ENCODE measurements at regions not wholly inside any gene's neighbourhood (a gene's known extent, or its start where the extent isn't known, plus 50 kb on each side); places are given as distances from the start of the nearest gene placed in this dataset.

GRCh38 chr4:154999950-155000578 lies 208.4 kb upstream of the NPY2R start:
- TF ChIP-seq GATA2 (IDR thresholded peaks at IDR 0.05; ENCODE audit: low read depth, low read length), result no peak

DNA sequence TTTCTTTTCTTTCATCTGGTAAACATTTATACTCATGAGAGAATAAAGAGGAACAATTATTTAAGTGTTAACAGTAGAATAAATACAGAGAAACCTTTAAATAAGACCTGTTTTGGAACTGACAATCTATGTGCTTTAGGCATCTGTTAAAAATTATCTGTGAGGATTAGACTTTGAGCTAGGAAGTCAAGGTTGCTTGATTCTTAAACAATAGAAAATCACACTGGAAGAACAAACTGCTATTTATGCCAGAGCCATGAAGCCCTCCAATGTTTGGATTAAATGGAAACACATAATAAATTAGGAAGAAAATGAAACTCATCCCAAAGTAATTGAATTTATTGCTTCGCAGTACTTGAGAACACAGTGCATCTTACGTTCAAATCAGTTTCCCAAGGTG lies 207.2 kb upstream of the NPY2R start:
- no peak for TF ChIP-seq GATA2 (IDR thresholded peaks at IDR 0.05; ENCODE audit: low read depth, low read length)
- no peak for TF ChIP-seq GATA3 (IDR thresholded peaks at IDR 0.05; ENCODE audit: low read depth, low read length)

DNA sequence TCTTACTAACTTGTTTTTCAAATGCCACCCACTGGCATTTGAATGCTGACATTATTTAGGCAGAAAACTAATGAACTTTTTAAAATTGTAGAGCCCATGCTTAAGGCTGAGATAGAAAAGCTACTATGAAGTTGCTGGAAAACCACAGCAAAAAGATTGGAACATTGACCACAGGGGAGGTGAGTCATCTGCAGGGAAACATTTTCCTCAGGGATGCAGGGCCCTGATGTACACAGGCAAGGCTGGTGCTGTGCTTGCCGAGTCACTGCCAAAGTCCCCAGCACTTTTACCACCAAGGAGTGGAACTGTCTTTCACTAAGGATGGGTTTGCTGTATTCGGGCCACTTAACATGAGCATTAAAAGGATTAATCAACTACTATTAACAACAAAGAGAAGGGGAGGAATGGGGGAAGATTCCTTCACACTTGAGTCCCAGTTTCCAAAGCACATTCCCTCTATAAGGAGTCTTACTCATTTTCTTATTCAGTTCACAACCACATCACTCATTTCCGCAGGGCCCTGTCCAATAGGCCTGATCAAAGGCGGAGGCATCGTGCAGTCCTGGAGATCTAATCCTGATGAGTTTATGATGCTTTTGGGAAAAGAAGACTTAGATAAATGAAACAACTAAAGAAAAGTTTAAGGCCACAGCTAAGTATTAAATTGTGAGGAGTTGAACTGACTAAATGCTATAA lies 202.9 kb upstream of the NPY2R start:
- TF ChIP-seq GATA3 (IDR thresholded peaks at IDR 0.05; ENCODE audit: low read depth, low read length), result no peak
- no peak for TF ChIP-seq GATA2 (IDR thresholded peaks at IDR 0.05; ENCODE audit: low read depth, low read length)

- TF ChIP-seq GATA2 (IDR thresholded peaks at IDR 0.05; ENCODE audit: low read depth, low read length) (no peak), GATA3 (IDR thresholded peaks at IDR 0.05; ENCODE audit: low read depth, low read length) (no peak)
Observed at GRCh38 chr4:155007660-155008176, 200.7 kb upstream of the NPY2R start.

DNA sequence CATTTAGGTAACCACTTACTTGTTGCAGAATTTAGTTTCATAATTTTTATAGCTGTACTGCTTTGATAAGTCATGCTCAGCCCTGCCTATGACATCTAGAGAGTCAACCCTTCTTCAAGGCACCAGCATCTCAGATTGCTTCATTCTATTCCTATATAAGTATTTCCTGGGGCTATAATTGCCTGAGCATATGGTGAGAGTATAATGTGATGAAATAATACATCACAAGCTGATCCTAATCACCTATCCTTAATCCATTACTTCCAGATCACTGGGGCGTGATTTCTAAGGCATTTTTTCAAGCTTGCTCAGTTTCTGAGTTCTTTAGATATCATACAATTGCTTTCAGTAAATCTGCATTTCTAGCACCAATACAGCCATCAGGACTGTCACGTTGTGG lies 200.0 kb upstream of the NPY2R start:
- TF ChIP-seq GATA2 (IDR thresholded peaks at IDR 0.05; ENCODE audit: low read depth, low read length) (no peak), GATA3 (IDR thresholded peaks at IDR 0.05; ENCODE audit: low read depth, low read length) (no peak)

- TF ChIP-seq GATA3 (IDR thresholded peaks at IDR 0.05; ENCODE audit: low read depth, low read length) (no peak), GATA2 (IDR thresholded peaks at IDR 0.05; ENCODE audit: low read depth, low read length) (no peak)
Observed at GRCh38 chr4:155009288-155009687, 199.1 kb upstream of the NPY2R start.

GRCh38 chr4:155010376-155010775 lies 198.1 kb upstream of the NPY2R start:
- TF ChIP-seq GATA2 (IDR thresholded peaks at IDR 0.05; ENCODE audit: low read depth, low read length), result no peak
- no peak for TF ChIP-seq GATA3 (IDR thresholded peaks at IDR 0.05; ENCODE audit: low read depth, low read length)

- no peak for TF ChIP-seq GATA3 (IDR thresholded peaks at IDR 0.05; ENCODE audit: low read depth, low read length)
- no peak for TF ChIP-seq GATA2 (IDR thresholded peaks at IDR 0.05; ENCODE audit: low read depth, low read length)
Observed at GRCh38 chr4:155011163-155011780, 197.2 kb upstream of the NPY2R start.

DNA sequence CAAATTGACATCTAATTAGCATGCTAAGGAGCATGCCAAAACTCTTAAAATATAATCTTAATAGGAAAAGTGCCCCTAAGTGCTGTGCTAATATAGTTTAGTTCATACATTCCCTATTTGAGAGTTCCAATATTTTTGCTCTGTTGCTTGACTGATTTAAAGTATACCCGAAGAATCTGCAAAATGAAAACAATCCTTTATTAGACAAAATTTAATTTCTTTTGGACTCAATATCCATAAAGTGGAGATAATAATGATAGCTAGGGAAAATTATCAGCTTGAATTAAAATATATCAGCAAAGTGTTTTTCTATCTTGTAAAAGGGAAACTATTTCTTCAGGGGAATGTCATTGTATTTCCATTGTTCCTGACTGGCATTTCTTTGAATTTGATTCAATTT lies 196.0 kb upstream of the NPY2R start:
- TF ChIP-seq GATA2 (IDR thresholded peaks at IDR 0.05; ENCODE audit: low read depth, low read length) (no peak), GATA3 (IDR thresholded peaks at IDR 0.05; ENCODE audit: low read depth, low read length) (no peak)

DNA sequence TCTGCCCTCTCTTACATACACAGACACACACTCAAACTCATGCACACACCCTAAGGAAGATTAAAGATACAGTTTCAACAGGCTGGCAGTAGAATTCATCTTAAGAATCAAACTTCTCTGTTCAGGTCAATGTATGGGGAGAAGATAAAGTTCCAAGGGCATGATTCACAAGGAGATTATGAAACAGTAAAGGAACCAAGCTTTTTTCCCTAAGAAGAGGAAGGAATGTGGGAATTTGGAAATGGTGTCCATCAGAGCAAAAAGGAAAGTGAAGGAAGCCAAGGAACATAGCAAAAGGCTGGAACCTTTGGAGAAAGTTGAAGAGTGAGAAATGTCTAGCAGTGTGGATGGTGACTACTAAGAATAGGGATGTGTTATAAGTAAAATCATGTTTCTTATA lies 191.0 kb upstream of the NPY2R start:
- TF ChIP-seq GATA3 (IDR thresholded peaks at IDR 0.05; ENCODE audit: low read depth, low read length) (no peak), GATA2 (IDR thresholded peaks at IDR 0.05; ENCODE audit: low read depth, low read length) (no peak)

DNA sequence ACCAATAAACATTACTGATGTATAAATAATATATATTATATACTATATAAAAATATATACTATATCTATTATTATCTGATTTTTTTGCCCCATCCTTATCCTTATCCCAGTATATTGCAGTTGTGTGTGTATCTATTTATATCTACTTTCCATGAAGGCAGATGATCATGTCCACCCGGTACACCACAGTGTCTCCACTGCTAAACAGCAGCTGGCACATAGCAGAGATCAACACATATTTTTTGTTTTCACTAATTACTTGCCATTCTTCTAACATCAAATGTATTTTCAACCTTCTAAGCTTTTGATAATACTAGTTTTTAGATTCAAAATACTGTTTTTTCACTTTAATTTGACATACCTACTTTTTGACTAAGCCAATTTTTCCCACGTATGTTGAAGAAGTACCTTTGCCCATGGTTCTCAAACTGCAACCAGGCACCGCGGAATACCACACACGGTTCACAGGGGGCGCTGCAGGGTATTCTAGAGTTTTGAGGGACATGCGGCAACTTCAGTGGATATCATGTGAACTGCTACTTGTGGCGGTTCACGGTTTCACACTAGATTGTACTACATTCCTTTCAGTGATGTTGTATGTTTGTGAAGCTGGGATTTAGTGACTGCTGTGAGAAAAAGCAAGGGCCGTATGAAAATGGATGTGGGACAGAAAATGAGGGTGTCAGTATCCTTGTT lies 182.5 kb upstream of the NPY2R start:
- TF ChIP-seq GATA2 (IDR thresholded peaks at IDR 0.05; ENCODE audit: low read depth, low read length) (no peak), GATA3 (IDR thresholded peaks at IDR 0.05; ENCODE audit: low read depth, low read length) (no peak)

DNA sequence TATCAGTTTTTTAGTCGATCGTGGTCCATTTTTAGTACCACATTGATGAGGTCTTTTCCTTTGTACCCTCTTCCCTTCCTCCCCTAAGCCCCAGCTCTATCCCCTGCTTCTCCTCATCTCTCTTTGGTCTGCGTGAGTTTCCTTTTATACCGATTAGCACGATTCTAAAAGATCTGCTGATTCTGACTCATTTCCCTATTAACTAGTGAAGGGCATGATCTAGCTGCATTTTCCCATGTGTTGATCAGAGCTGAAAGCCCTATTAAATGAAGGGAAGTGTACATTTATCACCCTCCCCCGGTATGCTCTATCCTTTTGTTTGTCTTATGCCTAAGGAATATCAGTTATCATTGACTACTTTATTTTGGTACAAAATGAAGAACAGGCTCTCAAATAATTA lies 181.7 kb upstream of the NPY2R start:
- TF ChIP-seq GATA3 (IDR thresholded peaks at IDR 0.05; ENCODE audit: low read depth, low read length), result no peak
- no peak for TF ChIP-seq GATA2 (IDR thresholded peaks at IDR 0.05; ENCODE audit: low read depth, low read length)

- no peak for TF ChIP-seq GATA2 (IDR thresholded peaks at IDR 0.05; ENCODE audit: low read depth, low read length)
- TF ChIP-seq GATA3 (IDR thresholded peaks at IDR 0.05; ENCODE audit: low read depth, low read length), result no peak
Observed at GRCh38 chr4:155032521-155033229, 175.8 kb upstream of the NPY2R start.

GRCh38 chr4:155033604-155034003 lies 174.8 kb upstream of the NPY2R start:
- TF ChIP-seq GATA2 (IDR thresholded peaks at IDR 0.05; ENCODE audit: low read depth, low read length) (no peak), GATA3 (IDR thresholded peaks at IDR 0.05; ENCODE audit: low read depth, low read length) (no peak)

Data from SH-SY5Y (cell line).